PC-3 (cell line): ENCODE measurements at regions not wholly inside any gene's neighbourhood (a gene's known extent, or its start where the extent isn't known, plus 50 kb on each side); places are given as distances from the start of the nearest gene placed in this dataset.
A peak's percentile ranks its signal among the peaks of the same experiment; 100 is the strongest.

Experiments
- ATAC-seq: fragments of 200-7000 bp; cut with Tn5 transposase; 2 replicates; pipeline ENCODE4 v1.9.1; 2020; ENCODE audit warnings: mild to moderate bottlenecking, moderate library complexity
- BruUV-seq: library from RNA; stranded (reverse); fragments of 400-500 nt; replicated peaks from 2 replicates; lab custom pipeline; 2021; lab: Mats Ljungman, UMichigan
- CTCF ChIA-PET: fragments of 300-600 bp; sonication (Branson Sonifier 250); formaldehyde crosslinking; loops from one replicate; lab custom pipeline; 2022; ENCODE audit warnings: antibody characterized with exemption; lab: Charles Lee
- POLR2A ChIA-PET: fragments of 300-600 bp; sonication (Branson Sonifier 250); formaldehyde crosslinking; loops from one replicate; lab custom pipeline; 2022; ENCODE audit warnings: antibody characterized with exemption; ENCODE audit not compliant: unreplicated experiment; lab: Charles Lee
- DNase-seq: peaks from one replicate; pipeline ENCODE4 v3.0.0-alpha.2; 2015
- H2AFZ ChIP-seq: fragments of 300-600 bp; sonication (generic); 2 replicates; pipeline ENCODE4 v1.6.0; 2016; ENCODE audit warnings: antibody characterized with exemption, low read length
- H3F3A ChIP-seq: fragments of 300-600 bp; sonication (generic); one replicate; pipeline ENCODE4 v1.6.0; 2017; ENCODE audit warnings: antibody characterized with exemption, low read length, control low read depth, mild to moderate bottlenecking; ENCODE audit not compliant: unreplicated experiment
- H3K27ac ChIP-seq: fragments of 300-600 bp; sonication (generic); 2 replicates; pipeline ENCODE4 v1.5.1; 2016; ENCODE audit warnings: mild to moderate bottlenecking, low read length
- H3K27me3 ChIP-seq: fragments of 300-600 bp; sonication (generic); 2 replicates; pipeline ENCODE4 v1.6.1; 2016; ENCODE audit warnings: low read length, mixed read lengths
- H3K36me3 ChIP-seq: fragments of 300-600 bp; sonication (generic); 2 replicates; pipeline ENCODE4 v1.6.1; 2016; ENCODE audit warnings: low read depth, mixed run types, low read length, mixed read lengths
- H3K4me1 ChIP-seq: fragments of 300-600 bp; sonication (generic); 2 replicates; pipeline ENCODE4 v1.5.1; 2016; ENCODE audit warnings: low read length; ENCODE audit not compliant: insufficient read depth
- H3K4me2 ChIP-seq: fragments of 300-600 bp; sonication (generic); 2 replicates; pipeline ENCODE4 v1.6.0; 2016; ENCODE audit warnings: low read length
- H3K4me3 ChIP-seq: fragments of 300-600 bp; sonication (generic); 2 replicates; pipeline ENCODE4 v1.5.1; 2016; ENCODE audit warnings: mild to moderate bottlenecking, low read length, mixed read lengths
- H3K79me2 ChIP-seq: fragments of 300-600 bp; sonication (generic); 2 replicates; pipeline ENCODE4 v1.6.1; 2017; ENCODE audit warnings: low read length, mixed read lengths
- H3K9ac ChIP-seq: fragments of 300-600 bp; sonication (generic); 2 replicates; pipeline ENCODE4 v1.6.0; 2016; ENCODE audit warnings: mild to moderate bottlenecking, low read length
- H3K9me2 ChIP-seq: fragments of 300-600 bp; sonication (generic); replicated peaks from 2 replicates; pipeline ENCODE4 v1.6.1; 2016; ENCODE audit warnings: mixed run types, low read length, mixed read lengths
- H3K9me3 ChIP-seq: fragments of 300-600 bp; sonication (generic); 2 replicates; pipeline ENCODE4 v1.6.1; 2016; ENCODE audit warnings: low read length, mixed read lengths
- H4K20me1 ChIP-seq: fragments of 300-600 bp; sonication (generic); 2 replicates; pipeline ENCODE4 v1.6.1; 2016; ENCODE audit warnings: low read length, mixed read lengths
- CTCF ChIP-seq: fragments of 300-600 bp; sonication (generic); conservative IDR thresholded peaks from 2 replicates; pipeline ENCODE4 v1.5.1; 2017; ENCODE audit warnings: antibody characterized with exemption, low read depth, mild to moderate bottlenecking, low read length
- EZH2 ChIP-seq: fragments of 300-600 bp; sonication (generic); IDR thresholded peaks from one replicate; pipeline ENCODE4 v1.6.1; 2017; ENCODE audit warnings: antibody characterized with exemption, mild to moderate bottlenecking, low read length; ENCODE audit not compliant: unreplicated experiment
- EZH2phosphoT487 ChIP-seq: fragments of 300-600 bp; sonication (generic); IDR thresholded peaks from 2 replicates; pipeline ENCODE4 v1.6.1; 2018; ENCODE audit warnings: mild to moderate bottlenecking, antibody characterized with exemption, low read length, borderline replicate concordance
- intact Hi-C: fragments of 100-400 bp; cut with micrococcal nuclease; formaldehyde crosslinking; loops from 2 replicates; pipeline ENCODE4 v1.9.0; 2023

GRCh38 chr21:19621837-19622496 is 1218.4 kb upstream of the TMPRSS15 start:
- no TSS peak for BruUV-seq

GRCh38 chr21:19640964-19641363 is 1237.4 kb upstream of the TMPRSS15 start:
- Histone ChIP-seq H3K4me1 (no peaks in the 10 kb centered on the region), H3K27ac (no peak overlapping the region), H3K9ac (no peak overlapping the region), H3K27me3 (no peaks in the 10 kb centered on the region), H3K36me3 (no peaks in the 10 kb centered on the region), H3K9me2 (no peaks in the 10 kb centered on the region), H3K79me2 (no peaks in the 10 kb centered on the region), H2AFZ (peak overlapping the region; percentile 52; the same call in 1 of the 2 replicates), H4K20me1 (no peaks in the 10 kb centered on the region), H3K4me3 (no peak overlapping the region), H3K4me2 (no peak overlapping the region), H3F3A (no peaks in the 10 kb centered on the region), H3K9me3 (no peaks in the 10 kb centered on the region)
- POLR2A ChIA-PET, result no interaction called here
- BruUV-seq, result no TSS peak
- no peak for TF ChIP-seq EZH2phosphoT487
- TF ChIP-seq CTCF, result no peak
- no peak for TF ChIP-seq EZH2
- ATAC-seq, result no peak
- CTCF ChIA-PET, result no interaction called here
- DNase-seq, result no peak
- intact Hi-C loops, result no loop called here

More at GRCh38 chr21:19621837-19622496, 1218.4 kb upstream of the TMPRSS15 start:
- Histone ChIP-seq H3K4me2 (no peak overlapping the region), H3K4me1 (no peaks in the 10 kb centered on the region), H3K79me2 (no peaks in the 10 kb centered on the region), H2AFZ (no peak overlapping the region), H4K20me1 (no peaks in the 10 kb centered on the region), H3K27ac (no peak overlapping the region), H3K9me2 (no peaks in the 10 kb centered on the region), H3K4me3 (no peak overlapping the region), H3F3A (no peaks in the 10 kb centered on the region), H3K27me3 (no peaks in the 10 kb centered on the region), H3K9ac (no peak overlapping the region), H3K36me3 (no peaks in the 10 kb centered on the region), H3K9me3 (0 out of 2 replicates have a peak, but pooled peaks cover 13% of the 10 kb centered on the region)
- POLR2A ChIA-PET, result no interaction called here
- DNase-seq, result no peak
- intact Hi-C loops, result no loop called here
- no peak for ATAC-seq
- CTCF ChIA-PET, result no interaction called here
- no peak for TF ChIP-seq EZH2
- TF ChIP-seq EZH2phosphoT487, result no peak
- no peak for TF ChIP-seq CTCF

- H3K4me3 ChIP-seq, result no peak overlapping the region
- no peaks in the 10 kb centered on the region for H4K20me1 ChIP-seq
- CTCF ChIA-PET, result no interaction called here
- no peaks in the 10 kb centered on the region for H3K79me2 ChIP-seq
- intact Hi-C loops, result no loop called here
- H3K4me1 ChIP-seq, result no peaks in the 10 kb centered on the region
- TF ChIP-seq EZH2 (no peak), EZH2phosphoT487 (no peak), CTCF (no peak)
- peak; percentile 27; the same call in 1 of the 2 replicates for ATAC-seq
- no peaks in the 10 kb centered on the region for H3F3A ChIP-seq
- H3K36me3 ChIP-seq, result no peaks in the 10 kb centered on the region
- no peaks in the 10 kb centered on the region for H3K9me2 ChIP-seq
- no TSS peak for BruUV-seq
- no peak overlapping the region for H3K27ac ChIP-seq
- no peak overlapping the region for H3K9ac ChIP-seq
- H3K4me2 ChIP-seq, result no peak overlapping the region; the same call in 1 of the 2 replicates
- no peak overlapping the region for H2AFZ ChIP-seq
- POLR2A ChIA-PET, result no interaction called here
- no peaks in the 10 kb centered on the region for H3K27me3 ChIP-seq
- peak; percentile 29 for DNase-seq
- 0 out of 2 replicates have a peak, but pooled peaks cover 3% of the 10 kb centered on the region for H3K9me3 ChIP-seq
Observed at GRCh38 chr21:19648391-19648790, 1244.8 kb upstream of the TMPRSS15 start.
